GM18517 (cell line): ENCODE measurements at regions not wholly inside any gene's neighbourhood (a gene's known extent, or its start where the extent isn't known, plus 50 kb on each side); places are given as distances from the start of the nearest gene placed in this dataset.

Experiments used
- ATAC-seq: cut with Tn5 transposase; IDR thresholded peaks from one replicate; pipeline ENCODE4 v1.9.1; 2021; ENCODE audit warnings: mild to moderate bottlenecking, moderate library complexity; ENCODE audit not compliant: unreplicated experiment

- ATAC-seq, result no peak
Observed at GRCh38 chr15:62845241-62846126, 197.1 kb upstream of the TPM1 start.

- no peak for ATAC-seq
Observed at GRCh38 chr15:62846131-62846804, 196.3 kb upstream of the TPM1 start.

GRCh38 chr15:62846805-62847495, 195.6 kb upstream of the TPM1 start:
- no peak for ATAC-seq

GRCh38 chr15:62847900-62848489, 194.6 kb upstream of the TPM1 start:
- ATAC-seq, result no peak

GRCh38 chr15:62848632-62849050, 193.9 kb upstream of the TPM1 start:
- no peak for ATAC-seq

GRCh38 chr15:62849316-62850106, 193.0 kb upstream of the TPM1 start:
- no peak for ATAC-seq

GRCh38 chr15:62850318-62850717, 192.2 kb upstream of the TPM1 start:
- no peak for ATAC-seq

GRCh38 chr15:62850791-62851291, 191.7 kb upstream of the TPM1 start:
- no peak for ATAC-seq

- no peak for ATAC-seq
Observed at GRCh38 chr15:62853114-62853840, 189.3 kb upstream of the TPM1 start.

GRCh38 chr15:62853841-62854225, 188.7 kb upstream of the TPM1 start:
- no peak for ATAC-seq

- ATAC-seq, result no peak
Observed at GRCh38 chr15:62854420-62855084, 188.0 kb upstream of the TPM1 start.

GRCh38 chr15:62855085-62855476, 187.5 kb upstream of the TPM1 start:
- ATAC-seq, result no peak

- ATAC-seq, result no peak
Observed at GRCh38 chr15:62856466-62857246, 185.9 kb upstream of the TPM1 start.

GRCh38 chr15:62857411-62857853, 185.1 kb upstream of the TPM1 start:
- no peak for ATAC-seq

GRCh38 chr15:62858343-62858742, 184.2 kb upstream of the TPM1 start:
- no peak for ATAC-seq

- no peak for ATAC-seq
Observed at GRCh38 chr15:62862717-62863116, 179.8 kb upstream of the TPM1 start.

GRCh38 chr15:62866366-62866765, 176.2 kb upstream of the TPM1 start:
- ATAC-seq, result no peak

GRCh38 chr15:62867844-62868243, 174.7 kb upstream of the TPM1 start:
- no peak for ATAC-seq
